ENCODE measurements at regions not wholly inside any gene's neighbourhood (a gene's known extent, or its start where the extent isn't known, plus 50 kb on each side); places are given as distances from the start of the nearest gene placed in this dataset.

DNA sequence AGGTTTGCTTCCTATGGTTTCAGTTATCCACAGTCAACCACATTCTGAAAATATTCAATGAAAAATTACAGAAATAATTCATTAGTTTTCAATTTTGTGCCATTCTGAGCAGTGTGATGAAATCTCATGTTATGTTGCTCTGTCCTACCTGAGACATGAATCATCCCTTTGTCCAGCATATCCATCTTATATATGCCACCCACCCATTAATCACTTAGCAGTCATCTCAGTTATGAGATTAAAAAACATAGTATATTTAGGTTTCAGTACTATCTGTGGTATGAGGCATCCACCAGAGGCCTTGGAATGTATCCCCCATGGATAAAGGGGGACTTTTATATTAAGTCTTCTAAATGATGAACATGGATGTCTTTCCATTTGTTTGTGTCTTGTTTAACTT, 64.7 kb upstream of the PROK2 start:
- TF ChIP-seq, protein P1, sequence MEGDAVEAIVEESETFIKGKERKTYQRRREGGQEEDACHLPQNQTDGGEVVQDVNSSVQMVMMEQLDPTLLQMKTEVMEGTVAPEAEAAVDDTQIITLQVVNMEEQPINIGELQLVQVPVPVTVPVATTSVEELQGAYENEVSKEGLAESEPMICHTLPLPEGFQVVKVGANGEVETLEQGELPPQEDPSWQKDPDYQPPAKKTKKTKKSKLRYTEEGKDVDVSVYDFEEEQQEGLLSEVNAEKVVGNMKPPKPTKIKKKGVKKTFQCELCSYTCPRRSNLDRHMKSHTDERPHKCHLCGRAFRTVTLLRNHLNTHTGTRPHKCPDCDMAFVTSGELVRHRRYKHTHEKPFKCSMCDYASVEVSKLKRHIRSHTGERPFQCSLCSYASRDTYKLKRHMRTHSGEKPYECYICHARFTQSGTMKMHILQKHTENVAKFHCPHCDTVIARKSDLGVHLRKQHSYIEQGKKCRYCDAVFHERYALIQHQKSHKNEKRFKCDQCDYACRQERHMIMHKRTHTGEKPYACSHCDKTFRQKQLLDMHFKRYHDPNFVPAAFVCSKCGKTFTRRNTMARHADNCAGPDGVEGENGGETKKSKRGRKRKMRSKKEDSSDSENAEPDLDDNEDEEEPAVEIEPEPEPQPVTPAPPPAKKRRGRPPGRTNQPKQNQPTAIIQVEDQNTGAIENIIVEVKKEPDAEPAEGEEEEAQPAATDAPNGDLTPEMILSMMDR (IDR thresholded peaks at IDR 0.05): no peak
- no peak for TF ChIP-seq TCF7L2 (IDR thresholded peaks at IDR 0.05; ENCODE audit: low read depth, low read length)
